GM12892 (cell line): ENCODE measurements at regions not wholly inside any gene's neighbourhood (a gene's known extent, or its start where the extent isn't known, plus 50 kb on each side); places are given as distances from the start of the nearest gene placed in this dataset.

Experiments
- POLR2A ChIP-seq: IDR thresholded peaks from 2 replicates; pipeline ENCODE4 v1.6.1; 2011; ENCODE audit warnings: low read depth, low read length, control low read depth
- POLR2AphosphoS5 ChIP-seq: IDR thresholded peaks from 2 replicates; pipeline ENCODE4 v1.6.1; 2011; ENCODE audit warnings: low read depth, low read length, control low read depth
- TAF1 ChIP-seq: IDR thresholded peaks from 2 replicates; pipeline ENCODE4 v1.6.1; 2011; ENCODE audit warnings: low read depth, mild to moderate bottlenecking, control low read depth, low read length, borderline replicate concordance

GRCh38 chr5:121380066-121380465 lies 471.6 kb upstream of the FTMT start:
- TF ChIP-seq POLR2A (no peak), TAF1 (no peak), POLR2AphosphoS5 (no peak)
